Amygdala (tissue), 56 donors: ENCODE measurements at regions not wholly inside any gene's neighbourhood (a gene's known extent, or its start where the extent isn't known, plus 50 kb on each side); places are given as distances from the start of the nearest gene placed in this dataset.
A peak's percentile ranks its signal among the peaks of the same experiment; 100 is the strongest.
"Not testable (repeated sequence)": the region's sequence is repeated elsewhere in the genome, so short reads cannot be mapped to it uniquely, and the experiment has no call there.

ENCODE experiments used
- DNase-seq, 56 donors: peaks; one replicate each; lab custom pipeline; 2025; lab: John Stamatoyannopoulos, UW

- no peak for DNase-seq
Measured at GRCh38 chr5:143543358-143544255, 140.1 kb upstream of the NR3C1 start.

GRCh38 chr5:143542798-143543144 is 139.3 kb upstream of the NR3C1 start:
- no peak for DNase-seq

- DNase-seq = no peak
Measured at GRCh38 chr5:143541943-143542797, 138.7 kb upstream of the NR3C1 start.

- no peak for DNase-seq
Measured at GRCh38 chr5:143539742-143540141, 136.3 kb upstream of the NR3C1 start.

GRCh38 chr5:143537056-143537455 is 133.6 kb upstream of the NR3C1 start:
- DNase-seq = no peak

GRCh38 chr5:143536364-143536763 is 132.9 kb upstream of the NR3C1 start:
- DNase-seq = no peak

- no peak for DNase-seq
Measured at GRCh38 chr5:143534761-143535154, 131.3 kb upstream of the NR3C1 start.

GRCh38 chr5:143533978-143534760 is 130.7 kb upstream of the NR3C1 start:
- no peak for DNase-seq

- no peak for DNase-seq
Measured at GRCh38 chr5:143533475-143533874, 130.0 kb upstream of the NR3C1 start.

- no peak for DNase-seq
Measured at GRCh38 chr5:143527808-143528207, 124.3 kb upstream of the NR3C1 start.

GRCh38 chr5:143525176-143525575 is 121.7 kb upstream of the NR3C1 start:
- no peak for DNase-seq

GRCh38 chr5:143524338-143524945 is 121.0 kb upstream of the NR3C1 start:
- no peak for DNase-seq

GRCh38 chr5:143521846-143522400 is 118.4 kb upstream of the NR3C1 start:
- peak in 3 of 56 donors; percentile 3 to 13 (median 3) for DNase-seq

- no peak for DNase-seq
Measured at GRCh38 chr5:143521141-143521540, 117.7 kb upstream of the NR3C1 start.

- DNase-seq = not testable (repeated sequence)
Measured at GRCh38 chr5:143519215-143519614, 115.7 kb upstream of the NR3C1 start.

- not testable (repeated sequence) for DNase-seq
Measured at GRCh38 chr5:143517824-143518223, 114.3 kb upstream of the NR3C1 start.

- DNase-seq = no peak
Measured at GRCh38 chr5:143516249-143516648, 112.8 kb upstream of the NR3C1 start.

GRCh38 chr5:143515829-143516228 is 112.3 kb upstream of the NR3C1 start:
- DNase-seq = no peak

GRCh38 chr5:143514616-143515335 is 111.3 kb upstream of the NR3C1 start:
- DNase-seq = no peak
